Neural progenitor cell (in vitro differentiated cells): ENCODE measurements at regions not wholly inside any gene's neighbourhood (a gene's known extent, or its start where the extent isn't known, plus 50 kb on each side); places are given as distances from the start of the nearest gene placed in this dataset.

Experiments used
- EZH2 ChIP-seq: fragments of 200-600 bp; sonication (generic); IDR thresholded peaks from 2 replicates; pipeline ENCODE4 v1.6.1; 2017; ENCODE audit warnings: antibody characterized with exemption, mild to moderate bottlenecking, moderate library complexity
- EZH2phosphoT487 ChIP-seq: fragments of 200-600 bp; sonication (generic); IDR thresholded peaks from 2 replicates; pipeline ENCODE4 v1.6.1; 2017; ENCODE audit warnings: antibody characterized with exemption
- TF ChIP-seq, protein P1 (sequence below): fragments of 200-600 bp; sonication (generic); IDR thresholded peaks from 2 replicates; pipeline ENCODE4 v1.5.1; 2017; ENCODE audit warnings: antibody characterized with exemption, mild to moderate bottlenecking

DNA sequence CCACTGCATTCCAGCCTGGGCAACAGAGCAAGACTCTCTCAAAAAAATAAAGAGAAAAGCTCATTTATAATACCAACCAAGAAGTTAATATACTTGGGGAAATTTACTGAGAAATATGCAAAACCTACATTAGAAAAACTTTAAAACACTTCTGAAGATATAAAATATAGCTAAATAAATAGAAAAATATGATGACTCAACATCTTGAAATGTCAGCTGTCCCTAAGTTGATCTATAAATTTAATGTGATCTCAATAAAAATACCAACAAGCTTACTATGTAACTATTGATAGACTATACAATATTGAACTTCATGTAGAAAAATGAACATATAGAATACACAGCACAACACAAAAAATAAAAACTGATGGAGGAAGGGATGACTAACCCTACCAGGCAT, 87.5 kb upstream of the INTU start:
- TF ChIP-seq, protein P1, sequence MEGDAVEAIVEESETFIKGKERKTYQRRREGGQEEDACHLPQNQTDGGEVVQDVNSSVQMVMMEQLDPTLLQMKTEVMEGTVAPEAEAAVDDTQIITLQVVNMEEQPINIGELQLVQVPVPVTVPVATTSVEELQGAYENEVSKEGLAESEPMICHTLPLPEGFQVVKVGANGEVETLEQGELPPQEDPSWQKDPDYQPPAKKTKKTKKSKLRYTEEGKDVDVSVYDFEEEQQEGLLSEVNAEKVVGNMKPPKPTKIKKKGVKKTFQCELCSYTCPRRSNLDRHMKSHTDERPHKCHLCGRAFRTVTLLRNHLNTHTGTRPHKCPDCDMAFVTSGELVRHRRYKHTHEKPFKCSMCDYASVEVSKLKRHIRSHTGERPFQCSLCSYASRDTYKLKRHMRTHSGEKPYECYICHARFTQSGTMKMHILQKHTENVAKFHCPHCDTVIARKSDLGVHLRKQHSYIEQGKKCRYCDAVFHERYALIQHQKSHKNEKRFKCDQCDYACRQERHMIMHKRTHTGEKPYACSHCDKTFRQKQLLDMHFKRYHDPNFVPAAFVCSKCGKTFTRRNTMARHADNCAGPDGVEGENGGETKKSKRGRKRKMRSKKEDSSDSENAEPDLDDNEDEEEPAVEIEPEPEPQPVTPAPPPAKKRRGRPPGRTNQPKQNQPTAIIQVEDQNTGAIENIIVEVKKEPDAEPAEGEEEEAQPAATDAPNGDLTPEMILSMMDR: no peak
- no peak for TF ChIP-seq EZH2phosphoT487
- TF ChIP-seq EZH2: no peak
